Hepatocyte (in vitro differentiated cells): ENCODE measurements at regions not wholly inside any gene's neighbourhood (a gene's known extent, or its start where the extent isn't known, plus 50 kb on each side); places are given as distances from the start of the nearest gene placed in this dataset.

ENCODE experiments used
- DNase-seq: peaks from one replicate; pipeline ENCODE4 v3.0.0-alpha.2; 2016; ENCODE audit warnings: low spot score
- H2AFZ ChIP-seq: fragments of 200-600 bp; sonication (generic); 2 replicates; pipeline ENCODE4 v1.6.0; 2016; ENCODE audit warnings: antibody characterized with exemption, mild to moderate bottlenecking
- H3K27ac ChIP-seq: fragments of 200-600 bp; sonication (generic); 2 replicates; pipeline ENCODE4 v1.5.1; 2016; ENCODE audit warnings: mild to moderate bottlenecking
- H3K27me3 ChIP-seq: fragments of 200-600 bp; sonication (generic); 2 replicates; pipeline ENCODE4 v1.6.1; 2016
- H3K36me3 ChIP-seq: fragments of 200-600 bp; sonication (generic); replicated peaks from 2 replicates; pipeline ENCODE4 v1.5.1; 2016; ENCODE audit warnings: low read depth; ENCODE audit not compliant: insufficient read depth
- H3K4me1 ChIP-seq: fragments of 200-600 bp; sonication (generic); 2 replicates; pipeline ENCODE4 v1.5.1; 2016; ENCODE audit warnings: mild to moderate bottlenecking, moderate library complexity; ENCODE audit not compliant: insufficient read depth
- H3K4me2 ChIP-seq: fragments of 200-600 bp; sonication (generic); 2 replicates; pipeline ENCODE4 v1.6.0; 2016
- H3K4me3 ChIP-seq: fragments of 200-600 bp; sonication (generic); 2 replicates; pipeline ENCODE4 v1.5.1; 2016; ENCODE audit warnings: mild to moderate bottlenecking
- H3K79me2 ChIP-seq: fragments of 200-600 bp; sonication (generic); 2 replicates; pipeline ENCODE4 v1.6.0; 2017; ENCODE audit warnings: mild to moderate bottlenecking
- H3K9me2 ChIP-seq: fragments of 200-600 bp; sonication (generic); replicated peaks from 2 replicates; pipeline ENCODE4 v1.6.0; 2017; ENCODE audit warnings: mild to moderate bottlenecking; ENCODE audit not compliant: insufficient read depth
- H3K9me3 ChIP-seq: fragments of 200-600 bp; sonication (generic); 2 replicates; pipeline ENCODE4 v1.5.1; 2016; ENCODE audit warnings: low read depth, mild to moderate bottlenecking
- H4K20me1 ChIP-seq: fragments of 200-600 bp; sonication (generic); 2 replicates; pipeline ENCODE4 v1.6.0; 2016; ENCODE audit warnings: mild to moderate bottlenecking; ENCODE audit not compliant: insufficient read depth, poor library complexity, severe bottlenecking
- CTCF ChIP-seq: fragments of 200-600 bp; sonication (generic); IDR thresholded peaks from 2 replicates; pipeline ENCODE4 v1.5.1; 2016; ENCODE audit warnings: antibody characterized with exemption, mild to moderate bottlenecking; ENCODE audit not compliant: poor library complexity
- EZH2 ChIP-seq: fragments of 200-600 bp; sonication (generic); IDR thresholded peaks from 2 replicates; pipeline ENCODE4 v1.6.1; 2016; ENCODE audit warnings: antibody characterized with exemption, mild to moderate bottlenecking, borderline replicate concordance
- EZH2phosphoT487 ChIP-seq: fragments of 200-600 bp; sonication (generic); IDR thresholded peaks from one replicate; pipeline ENCODE4 v1.6.1; 2018; ENCODE audit warnings: antibody characterized with exemption, mild to moderate bottlenecking, low read depth, moderate library complexity; ENCODE audit not compliant: unreplicated experiment, severe bottlenecking
- WGBS: methylation state at CpG from one replicate; pipeline ENCODE4 v1.1.6; 2016; ENCODE audit warnings: low lambda C conversion rate; ENCODE audit errors: missing lambda C conversion rate; 5-methylcytosine and 5-hydroxymethylcytosine counted together

- Histone ChIP-seq H3K27me3 (no peaks in the 10 kb centered on the region), H4K20me1 (no peaks in the 10 kb centered on the region), H3K4me3 (no peak overlapping the region), H3K4me2 (no peak overlapping the region), H3K4me1 (no peaks in the 10 kb centered on the region), H3K36me3 (no peaks in the 10 kb centered on the region), H2AFZ (no peak overlapping the region), H3K27ac (no peak overlapping the region), H3K79me2 (no peaks in the 10 kb centered on the region), H3K9me3 (no peaks in the 10 kb centered on the region), H3K9me2 (no peaks in the 10 kb centered on the region)
- TF ChIP-seq EZH2 (no peak), CTCF (no peak), EZH2phosphoT487 (no peak)
- WGBS: 88% methylated on average over 11 of the region's 11 CpGs
- no peak for DNase-seq
Observed at GRCh38 chr3:79824166-79824565, 56.4 kb upstream of the ROBO1 start.

GRCh38 chr3:79822076-79822475, 54.3 kb upstream of the ROBO1 start:
- DNase-seq: no peak
- no peaks in the 10 kb centered on the region for H3K27me3 ChIP-seq
- H3K36me3 ChIP-seq: no peaks in the 10 kb centered on the region
- H2AFZ ChIP-seq: no peak overlapping the region
- no peaks in the 10 kb centered on the region for H3K9me3 ChIP-seq
- no peaks in the 10 kb centered on the region for H3K79me2 ChIP-seq
- H3K4me2 ChIP-seq: no peak overlapping the region
- H3K4me3 ChIP-seq: no peak overlapping the region
- whole genome bisulfite sequencing: 68% methylated on average over 2 of the region's 2 CpGs
- H3K4me1 ChIP-seq: no peaks in the 10 kb centered on the region
- no peak for TF ChIP-seq CTCF
- TF ChIP-seq EZH2: no peak
- H3K9me2 ChIP-seq: no peaks in the 10 kb centered on the region
- H3K27ac ChIP-seq: no peak overlapping the region
- no peaks in the 10 kb centered on the region for H4K20me1 ChIP-seq

GRCh38 chr3:79820089-79820488, 52.3 kb upstream of the ROBO1 start:
- Histone ChIP-seq H3K79me2 (no peaks in the 10 kb centered on the region), H3K27me3 (no peaks in the 10 kb centered on the region), H3K36me3 (no peaks in the 10 kb centered on the region), H2AFZ (no peak overlapping the region), H3K4me3 (no peak overlapping the region), H3K4me2 (no peak overlapping the region), H3K9me3 (no peaks in the 10 kb centered on the region), H3K27ac (no peak overlapping the region), H3K9me2 (no peaks in the 10 kb centered on the region), H3K4me1 (no peaks in the 10 kb centered on the region), H4K20me1 (no peaks in the 10 kb centered on the region)
- no peak for DNase-seq
- TF ChIP-seq EZH2phosphoT487: no peak
- TF ChIP-seq EZH2: no peak
- TF ChIP-seq CTCF: no peak
- 71% methylated on average over 4 of the region's 4 CpGs for WGBS

GRCh38 chr3:79818015-79818414, 50.2 kb upstream of the ROBO1 start:
- no peaks in the 10 kb centered on the region for H3K79me2 ChIP-seq
- no peak for DNase-seq
- H3K9me2 ChIP-seq: no peaks in the 10 kb centered on the region
- WGBS: 88% methylated on average over 1 of the region's 1 CpG
- no peaks in the 10 kb centered on the region for H3K36me3 ChIP-seq
- H3K9me3 ChIP-seq: no peaks in the 10 kb centered on the region
- no peaks in the 10 kb centered on the region for H4K20me1 ChIP-seq
- H3K4me3 ChIP-seq: no peak overlapping the region
- H3K4me2 ChIP-seq: no peak overlapping the region
- H2AFZ ChIP-seq: no peak overlapping the region
- no peak overlapping the region for H3K27ac ChIP-seq
- no peak for TF ChIP-seq EZH2phosphoT487
- no peak for TF ChIP-seq EZH2
- no peak for TF ChIP-seq CTCF
- no peaks in the 10 kb centered on the region for H3K4me1 ChIP-seq
- no peaks in the 10 kb centered on the region for H3K27me3 ChIP-seq
